ENCODE measurements at regions not wholly inside any gene's neighbourhood (a gene's known extent, or its start where the extent isn't known, plus 50 kb on each side); places are given as distances from the start of the nearest gene placed in this dataset.

DNA sequence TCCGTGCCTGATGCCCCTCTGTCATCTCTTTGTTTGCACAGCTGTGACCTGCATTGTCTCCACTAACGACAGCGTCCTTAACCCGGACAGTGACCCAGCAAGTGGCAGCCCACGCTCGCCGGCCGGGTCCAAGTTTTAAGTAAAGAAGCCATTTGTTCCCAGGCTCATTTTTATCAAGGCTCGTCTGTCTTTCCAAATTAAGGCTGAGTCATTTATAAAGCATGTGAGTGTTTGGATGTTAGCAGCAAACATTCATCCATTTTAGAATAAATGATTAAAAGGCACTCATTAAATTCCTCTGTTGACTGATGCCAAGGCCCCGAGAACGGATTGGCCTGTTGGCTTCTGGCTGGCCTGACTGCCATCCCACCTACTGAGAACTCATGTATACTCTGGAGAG, 514.5 kb downstream of the NPHP4 start (continued):
- TF ChIP-seq, protein P1, sequence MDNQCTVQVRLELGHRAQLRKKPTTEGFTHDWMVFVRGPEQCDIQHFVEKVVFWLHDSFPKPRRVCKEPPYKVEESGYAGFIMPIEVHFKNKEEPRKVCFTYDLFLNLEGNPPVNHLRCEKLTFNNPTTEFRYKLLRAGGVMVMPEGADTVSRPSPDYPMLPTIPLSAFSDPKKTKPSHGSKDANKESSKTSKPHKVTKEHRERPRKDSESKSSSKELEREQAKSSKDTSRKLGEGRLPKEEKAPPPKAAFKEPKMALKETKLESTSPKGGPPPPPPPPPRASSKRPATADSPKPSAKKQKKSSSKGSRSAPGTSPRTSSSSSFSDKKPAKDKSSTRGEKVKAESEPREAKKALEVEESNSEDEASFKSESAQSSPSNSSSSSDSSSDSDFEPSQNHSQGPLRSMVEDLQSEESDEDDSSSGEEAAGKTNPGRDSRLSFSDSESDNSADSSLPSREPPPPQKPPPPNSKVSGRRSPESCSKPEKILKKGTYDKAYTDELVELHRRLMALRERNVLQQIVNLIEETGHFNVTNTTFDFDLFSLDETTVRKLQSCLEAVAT (IDR thresholded peaks at IDR 0.05) = no peak
- TF ChIP-seq IRF4 (IDR thresholded peaks at IDR 0.05; ENCODE audit: low read depth, low read length) (no peak), BHLHE40 (IDR thresholded peaks at IDR 0.05; ENCODE audit: borderline replicate concordance in 1 of 2, low read depth in 2 of 2, low read length in 1 of 2) (no peak), SUPT20H (IDR thresholded peaks at IDR 0.05; ENCODE audit: borderline replicate concordance, control insufficient read depth, low read depth, low read length) (no peak), YBX1 (IDR thresholded peaks at IDR 0.05) (no peak), ZBTB33 (IDR thresholded peaks at IDR 0.05) (no peak), ASH2L (IDR thresholded peaks at IDR 0.05; ENCODE audit: borderline replicate concordance, low read depth) (no peak), ELK1 (IDR thresholded peaks at IDR 0.05; ENCODE audit: low read depth, low read length) (no peak), PKNOX1 (IDR thresholded peaks at IDR 0.05) (no peak)
